IMR-90 (cell line): ENCODE measurements at regions not wholly inside any gene's neighbourhood (a gene's known extent, or its start where the extent isn't known, plus 50 kb on each side); places are given as distances from the start of the nearest gene placed in this dataset.

Experiments used
- ATAC-seq: fragments of 200-7000 bp; cut with Tn5 transposase; 2 replicates; pipeline ENCODE4 v1.9.1; 2020; ENCODE audit warnings: low read depth, mild to moderate bottlenecking, moderate library complexity
- BruUV-seq: library from RNA; stranded (reverse); fragments of 400-500 nt; replicated peaks from 2 replicates; lab custom pipeline; 2021; lab: Mats Ljungman, UMichigan
- CTCF ChIA-PET: fragments of 300-600 bp; formaldehyde crosslinking; extraction: SDS; loops from one replicate; lab custom pipeline; 2021; ENCODE audit warnings: antibody characterized with exemption; lab: Yijun Ruan, JAX
- POLR2A ChIA-PET: fragments of 300-600 bp; sonication (Branson Sonifier 250); formaldehyde crosslinking; loops from one replicate; lab custom pipeline; 2022; ENCODE audit warnings: antibody characterized with exemption; ENCODE audit not compliant: unreplicated experiment; lab: Charles Lee
- DNase-seq: peaks from one replicate; pipeline ENCODE4 v3.0.0; 2013
- H2AFZ ChIP-seq: replicated peaks from 2 replicates; pipeline ENCODE3; 2013; ENCODE audit warnings: low read length, mild to moderate bottlenecking; ENCODE audit not compliant: poor library complexity
- H2AK5ac ChIP-seq: 2 replicates; pipeline ENCODE4 v1.6.1; 2013; ENCODE audit warnings: low read depth, low read length, inconsistent platforms
- H2AK9ac ChIP-seq: replicated peaks from 2 replicates; pipeline ENCODE3; 2013; ENCODE audit warnings: mild to moderate bottlenecking, low read depth, low read length, moderate library complexity; ENCODE audit not compliant: poor library complexity
- H2BK120ac ChIP-seq: 2 replicates; pipeline ENCODE4 v1.6.1; 2013; ENCODE audit warnings: low read depth, low read length, inconsistent platforms
- H2BK15ac ChIP-seq: 3 replicates; pipeline ENCODE4 v1.6.1; 2013; ENCODE audit warnings: low read depth, low read length, inconsistent platforms
- H2BK20ac ChIP-seq: 2 replicates; pipeline ENCODE4 v1.6.1; 2013; ENCODE audit warnings: low read depth, mild to moderate bottlenecking, inconsistent platforms, low read length, moderate library complexity
- H2BK5ac ChIP-seq: 2 replicates; pipeline ENCODE4 v1.6.1; 2013; ENCODE audit warnings: mild to moderate bottlenecking, low read depth, low read length, inconsistent platforms; ENCODE audit not compliant: poor library complexity, severe bottlenecking
- H3K14ac ChIP-seq: replicated peaks from 2 replicates; pipeline ENCODE4 v1.6.1; 2013; ENCODE audit warnings: low read depth, low read length, inconsistent platforms
- H3K18ac ChIP-seq: 2 replicates; pipeline ENCODE4 v1.6.1; 2013; ENCODE audit warnings: low read depth, low read length, control low read depth
- H3K23ac ChIP-seq: 2 replicates; pipeline ENCODE4 v1.6.1; 2013; ENCODE audit warnings: low read depth, low read length, inconsistent platforms
- H3K27ac ChIP-seq: 2 replicates; pipeline ENCODE4 v1.5.1; 2013; ENCODE audit warnings: mild to moderate bottlenecking, control low read depth, low read length; ENCODE audit not compliant: insufficient read depth
- H3K27me3 ChIP-seq: 2 replicates; pipeline ENCODE4 v1.6.1; 2013; ENCODE audit warnings: low read length; ENCODE audit not compliant: control insufficient read depth, insufficient read depth
- H3K36me3 ChIP-seq: 2 replicates; pipeline ENCODE4 v1.6.1; 2013; ENCODE audit warnings: low read length, mixed read lengths; ENCODE audit not compliant: control insufficient read depth, insufficient read depth
- H3K4ac ChIP-seq: 2 replicates; pipeline ENCODE4 v1.6.1; 2013; ENCODE audit warnings: low read depth, low read length, inconsistent platforms
- H3K4me1 ChIP-seq: 2 replicates; pipeline ENCODE4 v1.6.1; 2013; ENCODE audit warnings: low read length, mixed read lengths; ENCODE audit not compliant: control insufficient read depth, insufficient read depth
- H3K4me2 ChIP-seq: 2 replicates; pipeline ENCODE4 v1.6.1; 2013; ENCODE audit warnings: low read depth, mild to moderate bottlenecking, control low read depth, low read length, moderate library complexity
- H3K4me3 ChIP-seq: 2 replicates; pipeline ENCODE4 v1.5.1; 2013; ENCODE audit warnings: low read depth, mild to moderate bottlenecking, control low read depth, low read length, moderate library complexity; ENCODE audit not compliant: insufficient read depth
- H3K56ac ChIP-seq: 2 replicates; pipeline ENCODE4 v1.6.1; 2013; ENCODE audit warnings: low read length, inconsistent platforms; ENCODE audit not compliant: insufficient read depth; ENCODE audit errors: extremely low read depth
- H3K79me1 ChIP-seq, 2 experiments: 2 replicates each; pipeline ENCODE4 v1.6.1; 2013; ENCODE audit warnings: low read length in 2 of 2, inconsistent platforms in 1 of 2, low read depth in 1 of 2
- H3K9ac ChIP-seq: 2 replicates; pipeline ENCODE4 v1.6.1; 2013; ENCODE audit warnings: low read depth, low read length, control low read depth
- H3K9me1 ChIP-seq: 2 replicates; pipeline ENCODE4 v1.6.1; 2013; ENCODE audit warnings: low read length, inconsistent platforms; ENCODE audit not compliant: insufficient read depth
- H3K9me3 ChIP-seq: 2 replicates; pipeline ENCODE4 v1.6.1; 2013; ENCODE audit warnings: low read length; ENCODE audit not compliant: control insufficient read depth, insufficient read depth
- H4K20me1 ChIP-seq: 2 replicates; pipeline ENCODE4 v1.6.1; 2013; ENCODE audit warnings: low read length, inconsistent platforms; ENCODE audit not compliant: insufficient read depth
- H4K5ac ChIP-seq: 2 replicates; pipeline ENCODE4 v1.6.1; 2013; ENCODE audit warnings: mild to moderate bottlenecking, low read depth, low read length, control low read depth
- H4K8ac ChIP-seq, 2 experiments: 2 replicates each; pipeline ENCODE4 v1.6.1; 2013; ENCODE audit warnings: low read depth in 2 of 2, low read length in 2 of 2, control low read depth in 1 of 2, inconsistent platforms in 1 of 2
- H4K91ac ChIP-seq: 2 replicates; pipeline ENCODE4 v1.6.1; 2013; ENCODE audit warnings: low read depth, low read length, inconsistent platforms; ENCODE audit not compliant: insufficient read depth
- CEBPB ChIP-seq: IDR thresholded peaks from 2 replicates; pipeline ENCODE4 v1.6.1; 2012; ENCODE audit warnings: low read depth, low read length, improper control_type of control experiment
- CHD1 ChIP-seq: IDR thresholded peaks from 2 replicates; pipeline ENCODE4 v1.6.1; 2012; ENCODE audit warnings: low read depth, low read length, improper control_type of control experiment
- ELK1 ChIP-seq: fragments of 150-350 bp; IDR thresholded peaks from 2 replicates; pipeline ENCODE4 v1.6.1; 2016; ENCODE audit warnings: low read depth, mild to moderate bottlenecking, low read length, moderate library complexity, borderline replicate concordance
- NFE2L2 ChIP-seq: fragments of 150-350 bp; IDR thresholded peaks from 2 replicates; pipeline ENCODE4 v1.6.1; 2016; ENCODE audit warnings: low read depth, mild to moderate bottlenecking, low read length
- RAD21 ChIP-seq: IDR thresholded peaks from 2 replicates; pipeline ENCODE4 v1.6.1; 2012; ENCODE audit warnings: low read length, improper control_type of control experiment
- RFX5 ChIP-seq: IDR thresholded peaks from 2 replicates; pipeline ENCODE4 v1.8.0; 2012; ENCODE audit warnings: low read depth, mild to moderate bottlenecking, low read length, moderate library complexity
- USF2 ChIP-seq: fragments of 150-350 bp; IDR thresholded peaks from 2 replicates; pipeline ENCODE4 v1.6.1; 2017; ENCODE audit warnings: mild to moderate bottlenecking, antibody characterized with exemption, low read length, low read depth
- WGBS, 2 experiments: methylation state at CpG; one replicate each; pipeline versions ENCODE4 v1.1.5 to v1.1.7; 2013; ENCODE audit warnings: missing lambda C conversion rate in 2 of 2; ENCODE audit not compliant: insufficient read length in 1 of 2; ENCODE audit errors: extremely low coverage in 2 of 2; 5-methylcytosine and 5-hydroxymethylcytosine counted together
- dilution Hi-C: fragments of 300-500 bp; cut with HindIII; formaldehyde crosslinking; loops from one replicate; pipeline ENCODE4 v1.14.3; 2018; ENCODE audit warnings: low sequenced_read_pairs; ENCODE audit not compliant: unreplicated experiment
- in situ Hi-C: fragments of 300-500 bp; cut with MboI; formaldehyde crosslinking; loops from 3 replicates; pipeline ENCODE4 v1.14.3; 2019; ENCODE audit warnings: low sequenced_read_pairs, inconsistent platforms, mixed read lengths
- intact Hi-C: fragments of 100-400 bp; cut with micrococcal nuclease; formaldehyde crosslinking; loops from 2 replicates; pipeline ENCODE4 v1.10.0; 2022

GRCh38 chr6:43997345-43997677, 129.9 kb downstream of the MRPL14 start:
- in situ Hi-C loops, result no loop called here
- Histone ChIP-seq H2AK9ac (peak overlapping the region; percentile 79), H3K36me3 (no peaks in the 10 kb centered on the region), H3K9me1 (peaks cover 14% of the 10 kb centered on the region), H2BK20ac (peak overlapping the region; percentile 81), H3K23ac (0 out of 2 replicates have a peak overlapping the region, but pooled peaks have one; percentile 62), H3K4ac (peak overlapping the region; percentile 89), H2BK120ac (peak overlapping the region; percentile 74), H3K4me2 (no peak overlapping the region), H3K27ac (no peak overlapping the region), H3K4me1 (peaks cover 8% of the 10 kb centered on the region), H4K5ac (peak overlapping the region; percentile 36), H2BK5ac (no peak overlapping the region), H4K20me1 (no peaks in the 10 kb centered on the region), H3K27me3 (no peaks in the 10 kb centered on the region), H4K91ac (peak overlapping the region; percentile 82), H4K8ac (peak overlapping the region in 1 of 2 experiments; percentile 24; a peak in 2 of 4 replicates), H3K4me3 (no peak overlapping the region), H2AK5ac (peak overlapping the region; percentile 77), H2BK15ac (peak overlapping the region; percentile 67; the same call in 2 of the 3 replicates), H2AFZ (no peak overlapping the region), H3K18ac (peak overlapping the region; percentile 42; the same call in 1 of the 2 replicates), H3K56ac (no peak overlapping the region), H3K9ac (no peak overlapping the region), H3K9me3 (no peaks in the 10 kb centered on the region), H3K14ac (no peak overlapping the region), H3K79me1 (no peaks in the 10 kb centered on the region)
- intact Hi-C loops, result loop anchor here (2.0 kb wide), 1 partner anchor 223 kb away; no protein-coding TSS in a partner anchor
- DNase-seq (no peak), ATAC-seq (no peak)
- BruUV-seq, result no TSS peak
- no peak for TF ChIP-seq CEBPB
- TF ChIP-seq RAD21, result no peak
- no peak for TF ChIP-seq CHD1
- TF ChIP-seq NFE2L2, result no peak
- TF ChIP-seq USF2, result no peak
- no peak for TF ChIP-seq ELK1
- TF ChIP-seq RFX5, result no peak
- POLR2A ChIA-PET, result no interaction called here
- dilution Hi-C loops, result no loop called here
- WGBS, 2 experiments, result 100% methylated on average over 1 of the region's 1 CpG; no CpG with 5 or more reads in 1 of the 2 experiments
- CTCF ChIA-PET, result no interaction called here
